BLaER1 (cell line): ENCODE measurements at regions not wholly inside any gene's neighbourhood (a gene's known extent, or its start where the extent isn't known, plus 50 kb on each side); places are given as distances from the start of the nearest gene placed in this dataset.

Source experiments
- H3K27ac ChIP-seq: shearing (Covaris generic); formaldehyde crosslinking; 2 replicates; pipeline ENCODE4 v1.8.1; 2022
- H3K27me3 ChIP-seq: shearing (Covaris generic); formaldehyde crosslinking; 2 replicates; pipeline ENCODE4 v1.8.1; 2022
- H3K36me3 ChIP-seq: shearing (Covaris generic); formaldehyde crosslinking; 2 replicates; pipeline ENCODE4 v1.8.1; 2022
- H3K4me1 ChIP-seq: shearing (Covaris generic); formaldehyde crosslinking; 2 replicates; pipeline ENCODE4 v1.8.1; 2022
- H3K4me2 ChIP-seq: shearing (Covaris generic); formaldehyde crosslinking; 2 replicates; pipeline ENCODE4 v1.8.1; 2022
- H3K4me3 ChIP-seq: shearing (Covaris generic); formaldehyde crosslinking; 2 replicates; pipeline ENCODE4 v1.8.1; 2022
- H3K9ac ChIP-seq: shearing (Covaris generic); formaldehyde crosslinking; 2 replicates; pipeline ENCODE4 v1.8.1; 2022
- H3K9me3 ChIP-seq: shearing (Covaris generic); formaldehyde crosslinking; 2 replicates; pipeline ENCODE4 v1.8.1; 2022
- H4K20me1 ChIP-seq: shearing (Covaris generic); formaldehyde crosslinking; 2 replicates; pipeline ENCODE4 v1.8.1; 2022
- Cebpa-rat ChIP-seq: shearing (Covaris generic); IDR thresholded peaks from 2 replicates; pipeline ENCODE4 v1.8.1; 2022

DNA sequence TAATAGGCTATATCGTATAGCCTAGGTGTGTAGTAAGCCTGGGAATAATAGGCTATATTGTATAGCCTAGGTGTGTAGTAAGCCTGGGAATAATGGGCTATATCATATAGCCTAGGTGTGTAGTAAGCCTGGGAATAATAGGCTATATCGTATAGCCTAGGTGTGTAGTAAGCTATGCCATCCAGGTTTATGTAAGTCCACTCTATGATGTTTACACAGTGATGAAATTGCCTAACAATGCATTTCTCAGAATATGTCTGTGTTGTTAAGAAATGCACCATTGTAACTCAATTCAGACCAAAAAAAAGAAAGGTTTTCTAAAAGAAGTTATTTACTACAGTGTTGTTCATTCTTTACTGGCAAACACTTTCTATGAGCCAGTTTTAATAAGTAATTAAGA lies 1387.2 kb downstream of the STIM2 start:
- Histone ChIP-seq H3K4me1 (no peaks in the 10 kb centered on the region), H3K9ac (no peak overlapping the region), H3K4me3 (no peak overlapping the region), H3K27ac (no peak overlapping the region), H3K9me3 (no peaks in the 10 kb centered on the region), H3K4me2 (no peak overlapping the region), H4K20me1 (no peaks in the 10 kb centered on the region), H3K27me3 (no peaks in the 10 kb centered on the region), H3K36me3 (no peaks in the 10 kb centered on the region)
- no peak for TF ChIP-seq Cebpa-rat

- Histone ChIP-seq H3K27ac (no peak overlapping the region), H3K9ac (no peak overlapping the region), H3K27me3 (no peaks in the 10 kb centered on the region), H4K20me1 (no peaks in the 10 kb centered on the region), H3K4me1 (no peaks in the 10 kb centered on the region), H3K36me3 (no peaks in the 10 kb centered on the region), H3K4me3 (no peak overlapping the region), H3K4me2 (no peak overlapping the region), H3K9me3 (no peaks in the 10 kb centered on the region)
- no peak for TF ChIP-seq Cebpa-rat
These were observed 1387.6 kb downstream of the STIM2 start for GRCh38 chr4:28248269-28248668.

DNA sequence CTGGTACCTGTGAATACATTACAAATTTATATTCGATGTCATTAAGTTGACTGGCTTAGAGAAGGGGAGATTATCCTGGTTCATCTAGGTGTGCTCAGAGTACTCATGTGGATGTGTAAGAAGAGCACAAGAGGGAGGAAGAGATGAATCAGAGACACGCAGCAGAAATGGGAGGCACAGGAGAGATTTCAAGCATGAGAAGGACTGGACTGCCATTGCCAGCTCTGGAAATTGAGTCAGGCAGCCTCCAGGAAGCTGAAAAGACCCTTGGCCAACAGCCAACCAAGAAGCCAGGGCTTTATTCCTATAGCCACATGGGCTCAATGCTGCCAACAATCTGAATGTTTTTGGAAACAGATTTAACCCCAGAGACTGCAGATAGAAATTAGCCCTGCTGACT lies 1390.0 kb downstream of the STIM2 start:
- Histone ChIP-seq H3K4me3 (no peak overlapping the region), H3K9me3 (no peaks in the 10 kb centered on the region), H3K36me3 (no peaks in the 10 kb centered on the region), H3K27ac (no peak overlapping the region), H3K4me2 (no peak overlapping the region), H3K4me1 (no peaks in the 10 kb centered on the region), H3K9ac (no peak overlapping the region), H4K20me1 (no peaks in the 10 kb centered on the region), H3K27me3 (no peaks in the 10 kb centered on the region)
- TF ChIP-seq Cebpa-rat: no peak

DNA sequence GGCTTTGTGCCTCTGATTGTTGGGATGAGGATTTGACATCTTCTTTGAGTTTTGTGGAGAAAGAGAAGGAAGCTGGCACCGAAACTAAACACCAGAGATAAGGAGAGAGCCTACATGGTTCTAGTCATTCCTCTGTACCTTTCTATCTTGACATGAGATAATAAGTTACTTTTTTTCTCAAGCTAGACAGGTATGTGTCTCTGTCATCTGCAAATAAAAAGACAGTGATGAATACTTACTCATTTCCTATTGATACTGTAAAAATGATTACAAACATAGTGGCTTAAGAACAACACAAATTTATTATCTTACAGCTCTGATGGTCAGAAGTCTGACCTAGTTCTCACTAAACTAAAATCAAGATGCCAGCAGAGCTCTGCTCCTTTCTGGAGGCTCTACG lies 1391.2 kb downstream of the STIM2 start:
- no peaks in the 10 kb centered on the region for H3K9me3 ChIP-seq
- TF ChIP-seq Cebpa-rat: no peak
- H3K27ac ChIP-seq: no peak overlapping the region

GRCh38 chr4:28254003-28254402 lies 1393.4 kb downstream of the STIM2 start:
- Histone ChIP-seq H3K4me2 (no peak overlapping the region), H3K27ac (no peak overlapping the region), H3K27me3 (no peaks in the 10 kb centered on the region), H3K4me3 (no peak overlapping the region), H4K20me1 (no peaks in the 10 kb centered on the region), H3K36me3 (no peaks in the 10 kb centered on the region), H3K9me3 (no peaks in the 10 kb centered on the region), H3K9ac (no peak overlapping the region), H3K4me1 (no peaks in the 10 kb centered on the region)
- TF ChIP-seq Cebpa-rat: no peak

More for the DNA sequence above, 1391.2 kb downstream of the STIM2 start:
- no peaks in the 10 kb centered on the region for H3K27me3 ChIP-seq
- H3K4me3 ChIP-seq: no peak overlapping the region
- no peaks in the 10 kb centered on the region for H3K4me1 ChIP-seq
- no peaks in the 10 kb centered on the region for H4K20me1 ChIP-seq
- H3K4me2 ChIP-seq: no peak overlapping the region
- no peaks in the 10 kb centered on the region for H3K36me3 ChIP-seq
- H3K9ac ChIP-seq: no peak overlapping the region

GRCh38 chr4:28256295-28256694 lies 1395.7 kb downstream of the STIM2 start:
- Histone ChIP-seq H4K20me1 (no peaks in the 10 kb centered on the region), H3K4me2 (no peak overlapping the region), H3K27me3 (no peaks in the 10 kb centered on the region), H3K9me3 (no peaks in the 10 kb centered on the region), H3K9ac (no peak overlapping the region), H3K4me1 (no peaks in the 10 kb centered on the region), H3K4me3 (no peak overlapping the region), H3K36me3 (no peaks in the 10 kb centered on the region), H3K27ac (no peak overlapping the region)
- no peak for TF ChIP-seq Cebpa-rat

GRCh38 chr4:28259951-28260350 lies 1399.3 kb downstream of the STIM2 start:
- no peaks in the 10 kb centered on the region for H3K9me3 ChIP-seq
- no peaks in the 10 kb centered on the region for H3K36me3 ChIP-seq
- H3K9ac ChIP-seq: no peak overlapping the region
- no peak overlapping the region for H3K4me2 ChIP-seq
- no peak overlapping the region for H3K27ac ChIP-seq
- no peaks in the 10 kb centered on the region for H3K27me3 ChIP-seq
- no peak for TF ChIP-seq Cebpa-rat
- H3K4me3 ChIP-seq: no peak overlapping the region
- H3K4me1 ChIP-seq: no peaks in the 10 kb centered on the region
- no peaks in the 10 kb centered on the region for H4K20me1 ChIP-seq

- no peak overlapping the region for H3K9ac ChIP-seq
- H4K20me1 ChIP-seq: no peaks in the 10 kb centered on the region
- H3K27ac ChIP-seq: no peak overlapping the region
- H3K9me3 ChIP-seq: no peaks in the 10 kb centered on the region
- H3K27me3 ChIP-seq: no peaks in the 10 kb centered on the region
- no peaks in the 10 kb centered on the region for H3K4me1 ChIP-seq
- no peaks in the 10 kb centered on the region for H3K36me3 ChIP-seq
- no peak for TF ChIP-seq Cebpa-rat
- H3K4me2 ChIP-seq: no peak overlapping the region
- H3K4me3 ChIP-seq: no peak overlapping the region
These were observed 1406.5 kb downstream of the STIM2 start for GRCh38 chr4:28267166-28267565.

DNA sequence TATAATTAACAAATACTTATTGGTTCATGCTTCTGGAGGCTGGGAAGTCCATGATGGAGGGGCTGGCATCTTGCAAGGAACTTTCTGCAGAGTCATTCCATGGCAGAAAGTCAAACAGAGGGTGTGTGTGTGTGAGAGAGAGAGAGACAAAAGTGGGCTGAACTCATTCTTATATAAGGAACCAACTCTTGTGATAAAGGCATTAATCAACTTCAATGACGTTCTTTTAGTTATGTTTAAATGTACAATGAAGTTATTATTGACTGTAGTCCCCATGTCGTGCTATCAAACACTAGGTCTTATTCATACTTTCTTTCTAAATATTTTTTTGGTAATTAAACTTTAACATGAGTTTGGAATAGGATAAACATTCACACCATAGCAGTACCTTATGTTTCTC lies 1408.8 kb downstream of the STIM2 start:
- H3K9ac ChIP-seq: no peak overlapping the region
- no peaks in the 10 kb centered on the region for H3K36me3 ChIP-seq
- no peak overlapping the region for H3K27ac ChIP-seq
- no peak overlapping the region for H3K4me3 ChIP-seq
- no peaks in the 10 kb centered on the region for H4K20me1 ChIP-seq
- no peaks in the 10 kb centered on the region for H3K9me3 ChIP-seq
- H3K27me3 ChIP-seq: no peaks in the 10 kb centered on the region
- no peak overlapping the region for H3K4me2 ChIP-seq
- H3K4me1 ChIP-seq: no peaks in the 10 kb centered on the region
- no peak for TF ChIP-seq Cebpa-rat

- no peaks in the 10 kb centered on the region for H4K20me1 ChIP-seq
- H3K36me3 ChIP-seq: no peaks in the 10 kb centered on the region
- H3K4me2 ChIP-seq: no peak overlapping the region
- no peak overlapping the region for H3K27ac ChIP-seq
- no peaks in the 10 kb centered on the region for H3K27me3 ChIP-seq
- no peaks in the 10 kb centered on the region; the same call in 1 of the 2 replicates for H3K4me1 ChIP-seq
- no peaks in the 10 kb centered on the region for H3K9me3 ChIP-seq
- TF ChIP-seq Cebpa-rat: no peak
- no peak overlapping the region for H3K9ac ChIP-seq
- no peak overlapping the region for H3K4me3 ChIP-seq
These were observed 1417.3 kb downstream of the STIM2 start for GRCh38 chr4:28277931-28278330.

- Histone ChIP-seq H3K27me3 (no peaks in the 10 kb centered on the region), H3K4me3 (no peak overlapping the region), H3K4me2 (no peak overlapping the region), H3K36me3 (no peaks in the 10 kb centered on the region), H3K9ac (no peak overlapping the region), H3K4me1 (no peaks in the 10 kb centered on the region; the same call in 1 of the 2 replicates), H4K20me1 (no peaks in the 10 kb centered on the region), H3K9me3 (no peaks in the 10 kb centered on the region), H3K27ac (no peak overlapping the region)
- TF ChIP-seq Cebpa-rat: no peak
These were observed 1418.0 kb downstream of the STIM2 start for GRCh38 chr4:28278676-28279075.
